NT2/D1 (cell line): ENCODE measurements at regions not wholly inside any gene's neighbourhood (a gene's known extent, or its start where the extent isn't known, plus 50 kb on each side); places are given as distances from the start of the nearest gene placed in this dataset.

Experiments used
- SUZ12 ChIP-seq: IDR thresholded peaks from 2 replicates; pipeline ENCODE4 v1.6.1; 2011; ENCODE audit not compliant: insufficient read length, insufficient read depth; ENCODE audit errors: extremely low read depth
- ZNF274 ChIP-seq: IDR thresholded peaks from 2 replicates; pipeline ENCODE4 v1.6.1; 2011; ENCODE audit warnings: mild to moderate bottlenecking, low read depth, low read length

DNA sequence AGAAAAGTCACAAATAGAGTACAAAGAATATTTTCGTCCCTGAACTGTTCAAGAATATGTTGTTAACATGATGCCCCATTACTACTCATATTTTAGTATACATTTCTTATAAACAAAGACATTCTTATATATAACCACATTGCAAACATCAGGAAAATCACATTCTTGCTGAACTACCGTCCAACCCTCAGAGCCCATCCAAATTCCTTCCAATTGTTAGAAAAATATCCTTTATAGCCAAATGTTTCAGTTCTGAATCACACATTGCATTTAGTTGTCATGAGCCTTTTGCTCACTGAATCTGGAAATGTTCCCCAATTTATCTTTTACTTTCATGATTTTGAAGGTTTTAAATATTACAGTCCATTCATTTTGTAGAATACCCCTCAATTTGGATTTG, 467.8 kb upstream of the ARGLU1 start:
- TF ChIP-seq ZNF274 = no peak
- TF ChIP-seq SUZ12 = no peak
